LNCaP clone FGC (cell line): ENCODE measurements at regions not wholly inside any gene's neighbourhood (a gene's known extent, or its start where the extent isn't known, plus 50 kb on each side); places are given as distances from the start of the nearest gene placed in this dataset.

Source experiments
- DNase-seq: peaks from one replicate; pipeline ENCODE4 v3.0.0-alpha.2; 2011; ENCODE audit warnings: low read depth
- H3K4me3 ChIP-seq: 2 replicates; pipeline ENCODE4 v1.5.1; 2011; ENCODE audit warnings: mild to moderate bottlenecking, low read depth, low read length, control low read depth
- TF ChIP-seq, protein P1 (sequence below): IDR thresholded peaks from 2 replicates; pipeline ENCODE4 v1.5.1; 2012; ENCODE audit warnings: mild to moderate bottlenecking; ENCODE audit not compliant: control insufficient read depth, insufficient read depth; ENCODE audit errors: extremely low read depth

DNA sequence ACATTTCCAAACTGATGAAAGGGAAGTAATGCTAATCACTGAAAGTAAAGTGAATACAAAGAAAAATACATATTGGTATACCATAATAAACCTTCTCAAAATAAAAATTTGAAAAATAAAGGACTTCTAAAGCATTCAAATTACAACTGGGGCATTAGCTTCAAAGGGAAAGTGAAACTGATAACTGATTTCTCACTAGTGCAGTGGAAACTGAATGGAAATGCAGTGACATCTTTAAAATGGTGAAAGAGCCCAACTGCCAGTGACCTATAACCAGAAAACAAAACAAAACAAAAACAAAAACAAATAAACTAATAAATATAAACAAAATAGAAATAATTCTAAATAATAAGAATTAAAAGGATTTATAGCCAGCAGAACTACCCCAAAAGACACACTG lies 297.5 kb upstream of the GRIN3A start:
- TF ChIP-seq, protein P1, sequence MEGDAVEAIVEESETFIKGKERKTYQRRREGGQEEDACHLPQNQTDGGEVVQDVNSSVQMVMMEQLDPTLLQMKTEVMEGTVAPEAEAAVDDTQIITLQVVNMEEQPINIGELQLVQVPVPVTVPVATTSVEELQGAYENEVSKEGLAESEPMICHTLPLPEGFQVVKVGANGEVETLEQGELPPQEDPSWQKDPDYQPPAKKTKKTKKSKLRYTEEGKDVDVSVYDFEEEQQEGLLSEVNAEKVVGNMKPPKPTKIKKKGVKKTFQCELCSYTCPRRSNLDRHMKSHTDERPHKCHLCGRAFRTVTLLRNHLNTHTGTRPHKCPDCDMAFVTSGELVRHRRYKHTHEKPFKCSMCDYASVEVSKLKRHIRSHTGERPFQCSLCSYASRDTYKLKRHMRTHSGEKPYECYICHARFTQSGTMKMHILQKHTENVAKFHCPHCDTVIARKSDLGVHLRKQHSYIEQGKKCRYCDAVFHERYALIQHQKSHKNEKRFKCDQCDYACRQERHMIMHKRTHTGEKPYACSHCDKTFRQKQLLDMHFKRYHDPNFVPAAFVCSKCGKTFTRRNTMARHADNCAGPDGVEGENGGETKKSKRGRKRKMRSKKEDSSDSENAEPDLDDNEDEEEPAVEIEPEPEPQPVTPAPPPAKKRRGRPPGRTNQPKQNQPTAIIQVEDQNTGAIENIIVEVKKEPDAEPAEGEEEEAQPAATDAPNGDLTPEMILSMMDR, result no peak

DNA sequence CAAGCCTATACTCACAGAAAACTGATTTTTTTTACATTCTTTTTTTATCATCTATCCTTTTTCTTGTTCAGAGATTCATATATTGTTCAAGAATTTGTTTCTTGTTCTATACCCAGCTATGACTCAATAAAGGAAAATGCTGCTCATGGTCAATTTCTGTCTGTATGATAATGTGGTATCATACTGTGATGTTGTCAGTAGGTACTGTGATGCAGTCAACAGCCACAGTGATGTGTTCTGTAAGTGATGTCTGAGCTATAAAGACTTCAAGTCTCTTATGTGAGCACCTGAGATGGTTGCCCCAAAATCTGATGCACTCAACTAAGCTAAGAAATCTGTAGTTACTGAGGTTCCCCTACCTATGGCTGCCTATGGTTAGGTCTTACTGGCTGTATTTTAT lies 294.2 kb upstream of the GRIN3A start:
- TF ChIP-seq, protein P1, result no peak
- DNase-seq, result no peak

More for the DNA sequence above, 297.5 kb upstream of the GRIN3A start:
- DNase-seq, result no peak
- H3K4me3 ChIP-seq, result no peak overlapping the region

DNA sequence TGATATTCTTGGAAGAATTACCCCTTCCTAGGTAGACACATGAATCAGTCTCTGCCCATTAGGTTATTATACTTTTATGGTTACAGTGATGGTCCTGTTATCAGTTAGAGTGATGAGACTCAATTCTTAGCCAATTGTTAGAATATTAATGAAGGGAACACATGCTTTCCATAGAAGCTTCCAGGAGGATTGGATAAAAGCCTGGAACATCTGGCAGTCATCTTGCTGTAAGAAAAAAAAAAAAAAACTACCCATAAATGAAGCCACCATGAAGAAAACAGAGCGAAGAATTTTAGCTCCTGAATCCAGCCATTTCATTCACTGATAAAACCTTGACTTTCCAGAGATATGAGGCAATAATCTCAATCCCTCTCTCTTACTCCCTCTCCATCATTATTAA lies 262.5 kb upstream of the GRIN3A start:
- TF ChIP-seq, protein P1, result no peak
- H3K4me3 ChIP-seq, result no peak overlapping the region
- DNase-seq, result no peak

More for the DNA sequence above, 294.2 kb upstream of the GRIN3A start:
- H3K4me3 ChIP-seq, result no peak overlapping the region

DNA sequence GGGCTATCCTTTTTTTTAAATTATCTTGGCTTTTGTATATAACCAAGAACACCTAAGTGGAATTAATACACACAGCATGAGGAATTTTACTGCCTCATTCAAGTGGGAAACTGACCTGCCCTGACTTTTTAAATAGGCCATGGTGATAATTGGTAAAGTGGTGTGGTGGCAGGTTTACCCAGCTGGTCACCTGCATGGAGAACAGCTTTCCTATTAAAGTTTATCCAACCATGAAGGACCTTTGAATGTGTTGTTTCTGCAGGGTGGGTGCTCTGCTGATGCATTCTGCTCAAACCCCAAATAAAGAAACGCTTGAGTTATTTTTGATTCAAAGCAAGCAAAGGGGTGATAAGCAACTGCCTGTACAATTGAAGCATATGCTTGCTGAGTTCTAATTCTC lies 261.0 kb upstream of the GRIN3A start:
- TF ChIP-seq, protein P1, result no peak
- no peak overlapping the region for H3K4me3 ChIP-seq
- DNase-seq, result no peak

DNA sequence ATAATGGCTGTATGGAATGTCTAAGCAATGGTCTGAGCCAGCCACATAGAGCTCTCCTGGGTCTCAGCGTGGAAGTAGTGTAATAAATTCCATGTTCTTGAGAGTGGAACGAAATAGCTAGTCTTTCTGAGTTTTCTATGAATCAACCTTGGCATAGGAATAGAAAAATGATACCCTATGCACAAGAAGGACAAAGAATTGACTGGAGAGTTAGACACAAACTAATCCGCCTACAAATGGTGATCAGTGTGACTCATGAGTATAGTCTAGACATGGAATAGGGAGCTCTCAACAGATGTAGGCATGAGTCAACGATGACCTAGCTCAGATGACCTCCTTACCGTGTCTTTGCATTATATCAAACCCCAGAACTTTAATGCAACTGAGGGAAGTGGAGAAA lies 256.8 kb upstream of the GRIN3A start:
- no peak for DNase-seq

DNA sequence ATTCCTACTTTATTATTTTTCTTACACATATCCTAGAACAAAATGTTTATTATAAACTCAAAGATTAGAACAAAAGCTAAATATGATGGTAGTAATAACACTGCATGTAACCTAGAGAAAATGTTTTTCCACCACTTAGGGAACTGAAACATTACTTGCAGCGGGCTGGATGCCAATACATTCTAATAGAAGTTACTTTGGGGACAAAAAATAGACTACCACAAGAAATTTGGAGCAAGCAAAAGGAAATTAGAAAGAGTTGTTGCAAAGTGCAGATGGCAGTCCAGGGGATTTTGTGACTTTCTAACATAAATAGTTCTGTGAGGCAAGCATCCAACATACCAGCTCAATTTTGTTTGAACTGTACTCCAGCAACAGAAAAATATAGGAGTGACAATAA lies 255.3 kb upstream of the GRIN3A start:
- H3K4me3 ChIP-seq, result no peak overlapping the region
- TF ChIP-seq, protein P1, result no peak
- DNase-seq, result no peak

More for the DNA sequence above, 256.8 kb upstream of the GRIN3A start:
- no peak overlapping the region for H3K4me3 ChIP-seq
- TF ChIP-seq, protein P1, result no peak

DNA sequence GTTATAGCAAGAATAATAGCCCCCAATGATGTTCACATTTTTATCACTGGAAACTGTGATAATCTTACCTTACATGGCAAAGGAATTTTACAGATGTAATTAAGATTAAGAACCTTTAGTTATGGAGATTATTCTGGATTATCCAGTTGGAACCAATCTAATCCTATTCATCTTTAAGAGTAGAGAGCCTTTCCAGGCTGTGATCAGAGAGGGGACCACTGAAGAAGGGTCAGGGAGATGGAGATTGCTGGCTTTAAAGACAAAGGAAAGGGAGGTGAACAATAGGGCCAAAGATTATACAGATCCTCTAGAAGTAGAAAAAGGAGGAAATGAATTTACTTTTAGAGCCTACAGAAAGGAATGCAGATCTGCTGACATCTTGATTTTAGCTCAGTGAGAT lies 253.5 kb upstream of the GRIN3A start:
- DNase-seq, result no peak
- H3K4me3 ChIP-seq, result no peak overlapping the region
- TF ChIP-seq, protein P1, result no peak
